Suprapubic skin (tissue), 3 donors: ENCODE measurements at regions not wholly inside any gene's neighbourhood (a gene's known extent, or its start where the extent isn't known, plus 50 kb on each side); places are given as distances from the start of the nearest gene placed in this dataset.

Experiments
- CTCF ChIP-seq, 2 donors: fragments of 200-600 bp in 1 of 2; fragments of 450-650 bp in 1 of 2; sonication (generic) in 1 of 2; IDR thresholded peaks; one replicate each; pipeline ENCODE4 v1.5.1; 2016 to 2019; ENCODE audit warnings: antibody characterized with exemption in 2 of 2, mild to moderate bottlenecking in 1 of 2, moderate library complexity in 1 of 2
- POLR2AphosphoS5 ChIP-seq, 3 donors: sonication (generic); formaldehyde crosslinking; IDR thresholded peaks; one replicate each; pipeline ENCODE4 v1.6.1; 2017; ENCODE audit warnings: antibody characterized with exemption in 3 of 3

GRCh38 chr4:41427306-41427882 is 110.6 kb upstream of the LIMCH1 start:
- no peak for TF ChIP-seq CTCF (IDR thresholded peaks at IDR 0.05)
- TF ChIP-seq POLR2AphosphoS5 (IDR thresholded peaks at IDR 0.05) = no peak
